H9 (cell line): ENCODE measurements at regions not wholly inside any gene's neighbourhood (a gene's known extent, or its start where the extent isn't known, plus 50 kb on each side); places are given as distances from the start of the nearest gene placed in this dataset.

Source experiments
- DNase-seq: peaks from one replicate; pipeline ENCODE4 v3.0.0-alpha.2; 2017
- H2AFZ ChIP-seq: one replicate; pipeline ENCODE4 v1.6.1; 2013; ENCODE audit warnings: mild to moderate bottlenecking, low read length, control low read depth, moderate library complexity
- H2AK5ac ChIP-seq: 2 replicates; pipeline ENCODE4 v1.6.1; 2013; ENCODE audit warnings: low read length, control low read depth, mixed read lengths; ENCODE audit not compliant: insufficient read length
- H2BK120ac ChIP-seq: one replicate; pipeline ENCODE4 v1.6.1; 2013; ENCODE audit warnings: low read depth, mild to moderate bottlenecking, low read length, control low read depth, inconsistent platforms; ENCODE audit not compliant: poor library complexity, severe bottlenecking
- H2BK12ac ChIP-seq: 2 replicates; pipeline ENCODE4 v1.6.1; 2013; ENCODE audit warnings: low read length, control low read depth, mixed read lengths, low read depth; ENCODE audit not compliant: insufficient read length
- H2BK15ac ChIP-seq: 2 replicates; pipeline ENCODE4 v1.6.1; 2013; ENCODE audit warnings: low read depth, low read length, control low read depth
- H2BK20ac ChIP-seq: one replicate; pipeline ENCODE4 v1.6.1; 2013; ENCODE audit warnings: low read depth, mild to moderate bottlenecking, low read length, control low read depth, inconsistent platforms; ENCODE audit not compliant: poor library complexity, severe bottlenecking
- H2BK5ac ChIP-seq: 2 replicates; pipeline ENCODE4 v1.6.1; 2013; ENCODE audit warnings: low read length, control low read depth, mixed read lengths; ENCODE audit not compliant: insufficient read length
- H3K14ac ChIP-seq: 2 replicates; pipeline ENCODE4 v1.6.1; 2013; ENCODE audit warnings: low read length, control low read depth; ENCODE audit not compliant: insufficient read depth
- H3K18ac ChIP-seq: 2 replicates; pipeline ENCODE4 v1.6.1; 2013; ENCODE audit warnings: low read depth, mild to moderate bottlenecking, mixed read lengths, low read length, control low read depth; ENCODE audit not compliant: insufficient read length
- H3K23ac ChIP-seq: 2 replicates; pipeline ENCODE4 v1.6.1; 2013; ENCODE audit warnings: low read length, control low read depth, mixed read lengths, low read depth; ENCODE audit not compliant: insufficient read length
- H3K23me2 ChIP-seq: 2 replicates; pipeline ENCODE4 v1.6.1; 2013; ENCODE audit warnings: low read depth, mild to moderate bottlenecking, mixed read lengths, low read length, control low read depth; ENCODE audit not compliant: insufficient read length, poor library complexity, severe bottlenecking
- H3K27ac ChIP-seq: 2 replicates; pipeline ENCODE4 v1.5.1; 2013; ENCODE audit warnings: low read length, control low read depth, mixed read lengths, low read depth; ENCODE audit not compliant: insufficient read length
- H3K27me3 ChIP-seq: 2 replicates; pipeline ENCODE4 v1.6.1; 2013; ENCODE audit warnings: low read length, control low read depth, inconsistent platforms; ENCODE audit not compliant: insufficient read depth
- H3K4ac ChIP-seq: 2 replicates; pipeline ENCODE4 v1.6.1; 2013; ENCODE audit warnings: low read depth, mild to moderate bottlenecking, control low read depth, inconsistent platforms, low read length, moderate library complexity
- H3K4me1 ChIP-seq: 2 replicates; pipeline ENCODE4 v1.6.1; 2013; ENCODE audit warnings: low read length, control low read depth, inconsistent platforms; ENCODE audit not compliant: insufficient read depth
- H3K4me2 ChIP-seq: 2 replicates; pipeline ENCODE4 v1.6.1; 2013; ENCODE audit warnings: low read length, control low read depth, mixed read lengths; ENCODE audit not compliant: insufficient read length, insufficient read depth
- H3K56ac ChIP-seq: 2 replicates; pipeline ENCODE4 v1.6.1; 2013; ENCODE audit warnings: low read depth, mild to moderate bottlenecking, mixed read lengths, low read length, control low read depth; ENCODE audit not compliant: insufficient read length
- H3K79me1 ChIP-seq: 2 replicates; pipeline ENCODE4 v1.6.1; 2013; ENCODE audit warnings: low read depth, mild to moderate bottlenecking, moderate library complexity, low read length, control low read depth, inconsistent platforms; ENCODE audit not compliant: insufficient read depth, poor library complexity, severe bottlenecking
- H3K79me2 ChIP-seq: 2 replicates; pipeline ENCODE4 v1.6.1; 2013; ENCODE audit warnings: low read length, control low read depth, inconsistent platforms; ENCODE audit not compliant: insufficient read depth
- H3K9ac ChIP-seq: 2 replicates; pipeline ENCODE4 v1.6.1; 2013; ENCODE audit warnings: low read length, control low read depth, mixed read lengths; ENCODE audit not compliant: insufficient read length; ENCODE audit errors: extremely low read depth
- H3K9me3 ChIP-seq: one replicate; pipeline ENCODE4 v1.6.1; 2013; ENCODE audit warnings: low read depth, low read length, inconsistent platforms; ENCODE audit not compliant: control insufficient read depth
- H3T11ph ChIP-seq: one replicate; pipeline ENCODE4 v1.6.1; 2013; ENCODE audit warnings: mild to moderate bottlenecking, low read length, control low read depth, inconsistent platforms
- H4K20me1 ChIP-seq: one replicate; pipeline ENCODE4 v1.6.1; 2013; ENCODE audit not compliant: control insufficient read depth, insufficient read length, insufficient read depth
- H4K5ac ChIP-seq: 2 replicates; pipeline ENCODE4 v1.6.1; 2013; ENCODE audit warnings: low read depth, mild to moderate bottlenecking, mixed read lengths, low read length, control low read depth; ENCODE audit not compliant: insufficient read length
- H4K8ac ChIP-seq: replicated peaks from 2 replicates; pipeline ENCODE4 v1.6.1; 2013; ENCODE audit warnings: low read length, control low read depth, mixed read lengths, low read depth; ENCODE audit not compliant: insufficient read length
- H4K91ac ChIP-seq: 2 replicates; pipeline ENCODE4 v1.6.1; 2013; ENCODE audit warnings: low read depth, mild to moderate bottlenecking, moderate library complexity, mixed read lengths, low read length, control low read depth; ENCODE audit not compliant: insufficient read length
- H3K27ac Mint-ChIP-seq, 3 experiments: 2 replicates in 2 of 3; 3 replicates in 1 of 3; pipeline ENCODE4 v1.8.0; 2020 to 2021; ENCODE audit warnings: mixed read lengths in 3 of 3, mild to moderate bottlenecking in 1 of 3, moderate library complexity in 1 of 3
- H3K27me3 Mint-ChIP-seq: 2 replicates; pipeline ENCODE4 v1.8.0; 2021; ENCODE audit warnings: low read depth, mild to moderate bottlenecking, moderate library complexity, mixed read lengths
- H3K36me3 Mint-ChIP-seq, 3 experiments: 2 replicates in 2 of 3; 3 replicates in 1 of 3; pipeline ENCODE4 v1.8.0; 2020 to 2021; ENCODE audit warnings: low read depth in 3 of 3, mixed read lengths in 3 of 3; ENCODE audit not compliant: insufficient read depth in 1 of 3
- H3K4me1 Mint-ChIP-seq, 2 experiments: 2 replicates each; pipeline ENCODE4 v1.8.0; 2020; ENCODE audit warnings: mixed read lengths in 2 of 2
- H3K4me3 Mint-ChIP-seq, 2 experiments: 2 replicates in 1 of 2; 3 replicates in 1 of 2; pipeline ENCODE4 v1.8.0; 2020 to 2021; ENCODE audit warnings: mild to moderate bottlenecking in 2 of 2, mixed read lengths in 2 of 2, moderate library complexity in 1 of 2
- H3K9me3 Mint-ChIP-seq, 2 experiments: 2 replicates in 1 of 2; 3 replicates in 1 of 2; pipeline ENCODE4 v1.8.0; 2020; ENCODE audit warnings: mild to moderate bottlenecking in 2 of 2, mixed read lengths in 2 of 2, moderate library complexity in 1 of 2
- CTCF ChIP-seq: fragments of 200-600 bp; sonication (generic); conservative IDR thresholded peaks from 3 replicates; pipeline ENCODE4 v1.8.0; 2021; ENCODE audit warnings: antibody characterized with exemption, mild to moderate bottlenecking

DNA sequence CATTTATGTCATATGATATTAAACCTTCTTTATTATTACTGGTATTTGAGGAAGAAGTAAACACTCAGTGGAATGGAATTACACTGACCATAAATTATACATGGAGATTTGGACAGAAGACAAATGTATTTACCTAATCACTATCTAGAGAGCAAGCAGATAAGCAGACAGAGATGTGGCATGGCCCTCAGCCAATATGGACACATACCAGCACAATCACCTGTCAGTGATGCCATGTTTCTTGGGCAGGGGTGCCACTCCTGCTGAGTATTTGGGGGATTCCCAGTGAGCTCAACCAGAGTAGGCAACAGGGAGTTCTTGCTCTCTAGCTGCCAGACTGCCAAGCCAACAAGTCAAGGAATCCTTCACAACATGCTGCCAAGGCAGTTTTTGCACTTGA is 866.3 kb upstream of the LRRN3 start:
- Histone ChIP-seq H2BK12ac (no peak overlapping the region), H4K20me1 (no peaks in the 10 kb centered on the region), H3K79me1 (no peaks in the 10 kb centered on the region), H3K18ac (no peak overlapping the region), H3K23ac (no peak overlapping the region), H2BK20ac (no peak overlapping the region), H4K91ac (no peak overlapping the region), H2AK5ac (no peak overlapping the region), H3K27ac (no peak overlapping the region), H2BK15ac (no peak overlapping the region), H4K5ac (no peak overlapping the region), H2AFZ (no peak overlapping the region), H2BK120ac (no peak overlapping the region), H3K4me1 (no peaks in the 10 kb centered on the region), H4K8ac (no peak overlapping the region), H3K4me2 (no peak overlapping the region), H3K4ac (no peak overlapping the region), H3K9me3 (no peaks in the 10 kb centered on the region), H3T11ph (no peak overlapping the region), H3K27me3 (no peaks in the 10 kb centered on the region), H3K23me2 (no peaks in the 10 kb centered on the region), H2BK5ac (no peak overlapping the region), H3K56ac (no peak overlapping the region), H3K9ac (no peak overlapping the region), H3K79me2 (no peaks in the 10 kb centered on the region), H3K14ac (no peak overlapping the region)
- Mint-ChIP-seq H3K27ac (no peak overlapping the region), H3K36me3 (no peaks in the 10 kb centered on the region), H3K27me3 (no peaks in the 10 kb centered on the region), H3K4me1 (peaks cover 0 to 2% of the 10 kb centered on the region in 2 experiments; a peak in 1 of 4 replicates), H3K4me3 (no peak overlapping the region), H3K9me3 (no peaks in the 10 kb centered on the region)
- TF ChIP-seq CTCF = no peak
- no peak for DNase-seq
